Trophoblast cell (in vitro differentiated cells and primary cell): ENCODE measurements at regions not wholly inside any gene's neighbourhood (a gene's known extent, or its start where the extent isn't known, plus 50 kb on each side); places are given as distances from the start of the nearest gene placed in this dataset.

Experiments used
- DNase-seq, 2 donors: peaks; one replicate each; pipeline ENCODE4 v3.0.0-alpha.2; 2016
- H2AFZ ChIP-seq: 2 replicates; pipeline ENCODE4 v1.6.1; 2013; ENCODE audit warnings: low read length, moderate library complexity, mild to moderate bottlenecking; ENCODE audit not compliant: insufficient read depth, poor library complexity
- H2AK5ac ChIP-seq: 2 replicates; pipeline ENCODE4 v1.6.1; 2013; ENCODE audit warnings: mild to moderate bottlenecking, low read length
- H2BK120ac ChIP-seq: 2 replicates; pipeline ENCODE4 v1.6.1; 2013; ENCODE audit warnings: low read length, mild to moderate bottlenecking, moderate library complexity; ENCODE audit not compliant: insufficient read depth, poor library complexity
- H2BK12ac ChIP-seq: 2 replicates; pipeline ENCODE4 v1.6.1; 2013; ENCODE audit warnings: mild to moderate bottlenecking, low read length, moderate library complexity
- H2BK5ac ChIP-seq: 2 replicates; pipeline ENCODE4 v1.6.1; 2013; ENCODE audit warnings: low read length, low read depth, moderate library complexity, mild to moderate bottlenecking; ENCODE audit not compliant: poor library complexity
- H3K14ac ChIP-seq: 2 replicates; pipeline ENCODE4 v1.6.1; 2013; ENCODE audit warnings: mild to moderate bottlenecking, low read length
- H3K18ac ChIP-seq: 2 replicates; pipeline ENCODE4 v1.6.1; 2013; ENCODE audit warnings: mild to moderate bottlenecking, low read length
- H3K23ac ChIP-seq: 2 replicates; pipeline ENCODE4 v1.6.1; 2013; ENCODE audit warnings: low read length
- H3K27ac ChIP-seq: 2 replicates; pipeline ENCODE4 v1.5.1; 2013; ENCODE audit warnings: low read depth, mild to moderate bottlenecking, inconsistent platforms, low read length, moderate library complexity
- H3K27me3 ChIP-seq: 2 replicates; pipeline ENCODE4 v1.6.1; 2013; ENCODE audit warnings: inconsistent platforms, mild to moderate bottlenecking, low read length, moderate library complexity; ENCODE audit not compliant: insufficient read depth
- H3K36me3 ChIP-seq, 2 experiments: 1 replicate in 1 of 2; 2 replicates in 1 of 2; pipeline ENCODE4 v1.6.1; 2013; ENCODE audit warnings: low read length in 2 of 2, mild to moderate bottlenecking in 2 of 2, moderate library complexity in 1 of 2; ENCODE audit not compliant: insufficient read depth in 2 of 2, control insufficient read depth in 1 of 2
- H3K4ac ChIP-seq: 2 replicates; pipeline ENCODE4 v1.6.1; 2013; ENCODE audit warnings: low read depth, mild to moderate bottlenecking, low read length, moderate library complexity
- H3K4me1 ChIP-seq, 2 experiments: 1 replicate in 1 of 2; 2 replicates in 1 of 2; pipeline ENCODE4 v1.6.1; 2013; ENCODE audit warnings: low read length in 2 of 2, mild to moderate bottlenecking in 2 of 2, moderate library complexity in 1 of 2; ENCODE audit not compliant: insufficient read depth in 2 of 2, control insufficient read depth in 1 of 2
- H3K4me2 ChIP-seq: 2 replicates; pipeline ENCODE4 v1.6.1; 2013; ENCODE audit warnings: inconsistent platforms, mild to moderate bottlenecking, low read length, moderate library complexity
- H3K4me3 ChIP-seq: 2 replicates; pipeline ENCODE4 v1.5.1; 2013; ENCODE audit warnings: mild to moderate bottlenecking, low read depth, low read length, inconsistent platforms
- H3K79me1 ChIP-seq: one replicate; pipeline ENCODE4 v1.6.1; 2013; ENCODE audit warnings: low read length
- H3K79me2 ChIP-seq: 2 replicates; pipeline ENCODE4 v1.6.1; 2013; ENCODE audit warnings: low read length, mild to moderate bottlenecking; ENCODE audit not compliant: control insufficient read depth, insufficient read depth, poor library complexity
- H3K9ac ChIP-seq: 2 replicates; pipeline ENCODE4 v1.6.1; 2013; ENCODE audit warnings: mild to moderate bottlenecking, low read length
- H3K9me3 ChIP-seq: 2 replicates; pipeline ENCODE4 v1.6.1; 2013; ENCODE audit warnings: low read depth, mild to moderate bottlenecking, control low read depth, inconsistent platforms, low read length; ENCODE audit not compliant: insufficient read depth
- H4K12ac ChIP-seq: 2 replicates; pipeline ENCODE4 v1.6.1; 2013; ENCODE audit warnings: low read depth, mild to moderate bottlenecking, low read length, moderate library complexity
- H4K8ac ChIP-seq: 2 replicates; pipeline ENCODE4 v1.6.1; 2013; ENCODE audit warnings: low read depth, mild to moderate bottlenecking, low read length, moderate library complexity
- H4K91ac ChIP-seq: one replicate; pipeline ENCODE4 v1.6.1; 2013; ENCODE audit warnings: low read depth, mild to moderate bottlenecking, low read length, moderate library complexity
- WGBS: extraction: QIAGEN DNeasy Blood & Tissue Kit; methylation state at CpG from one replicate; pipeline ENCODE4 v1.1.7; 2013; ENCODE audit warnings: missing lambda C conversion rate; ENCODE audit not compliant: insufficient read length, insufficient coverage; ENCODE audit errors: extremely low coverage; 5-methylcytosine and 5-hydroxymethylcytosine counted together

GRCh38 chr2:59180111-59180510 is 939.0 kb upstream of the FANCL start:
- H3K9ac ChIP-seq = no peak overlapping the region
- no peak overlapping the region for H4K91ac ChIP-seq
- no peak overlapping the region for H3K4me3 ChIP-seq
- no peaks in the 10 kb centered on the region for H3K79me2 ChIP-seq
- H3K36me3 ChIP-seq = no peaks in the 10 kb centered on the region
- H3K23ac ChIP-seq = no peak overlapping the region
- DNase-seq = no peak
- WGBS = no CpG with 5 or more reads among the region's 6 CpGs
- no peaks in the 10 kb centered on the region for H3K9me3 ChIP-seq
- no peak overlapping the region for H3K4me2 ChIP-seq
- H2AFZ ChIP-seq = no peak overlapping the region
- no peak overlapping the region for H2BK120ac ChIP-seq
- no peak overlapping the region for H2BK12ac ChIP-seq
- no peak overlapping the region for H2AK5ac ChIP-seq
- no peak overlapping the region for H4K12ac ChIP-seq
- no peak overlapping the region for H3K18ac ChIP-seq
- H3K14ac ChIP-seq = no peak overlapping the region
- H3K27me3 ChIP-seq = no peaks in the 10 kb centered on the region
- no peaks in the 10 kb centered on the region for H3K79me1 ChIP-seq
- H3K4ac ChIP-seq = no peak overlapping the region
- H3K4me1 ChIP-seq = no peaks in the 10 kb centered on the region
- H3K27ac ChIP-seq = no peak overlapping the region
- H2BK5ac ChIP-seq = no peak overlapping the region
- no peak overlapping the region for H4K8ac ChIP-seq

DNA sequence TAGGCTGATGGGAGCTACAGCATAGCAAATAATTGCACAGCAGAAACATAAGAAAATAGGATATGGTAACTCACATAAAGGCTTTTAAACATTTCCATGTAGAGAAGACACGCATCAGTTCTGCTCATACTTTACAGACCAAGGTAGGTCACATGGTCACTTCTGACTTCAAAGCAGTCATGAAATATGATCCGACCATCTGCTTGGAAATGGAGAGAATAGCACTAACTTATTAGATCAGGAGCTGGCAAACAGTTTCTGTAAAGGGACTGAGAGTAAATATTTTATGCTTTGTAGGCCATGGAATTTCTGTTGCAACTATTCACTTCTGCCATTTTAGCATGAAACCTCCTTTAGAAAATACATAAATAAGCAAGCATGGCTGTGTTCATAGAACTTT is 936.6 kb upstream of the FANCL start:
- H2BK12ac ChIP-seq = no peak overlapping the region
- H4K12ac ChIP-seq = no peak overlapping the region
- H3K4me1 ChIP-seq = no peaks in the 10 kb centered on the region
- H3K23ac ChIP-seq = no peak overlapping the region
- H3K27ac ChIP-seq = no peak overlapping the region
- no peak overlapping the region for H2AK5ac ChIP-seq
- H3K14ac ChIP-seq = no peak overlapping the region
- no CpG with 5 or more reads among the region's 2 CpGs for WGBS
- no peak overlapping the region for H3K9ac ChIP-seq
- H3K79me1 ChIP-seq = no peaks in the 10 kb centered on the region
- DNase-seq = no peak
- no peaks in the 10 kb centered on the region for H3K27me3 ChIP-seq
- H3K4me2 ChIP-seq = no peak overlapping the region
- no peak overlapping the region for H2BK5ac ChIP-seq
- H3K18ac ChIP-seq = no peak overlapping the region
- H4K8ac ChIP-seq = no peak overlapping the region
- H4K91ac ChIP-seq = no peak overlapping the region
- no peak overlapping the region for H2AFZ ChIP-seq
- no peaks in the 10 kb centered on the region for H3K36me3 ChIP-seq
- no peak overlapping the region for H3K4me3 ChIP-seq
- H3K9me3 ChIP-seq = no peaks in the 10 kb centered on the region
- H3K79me2 ChIP-seq = no peaks in the 10 kb centered on the region
- H3K4ac ChIP-seq = no peak overlapping the region
- H2BK120ac ChIP-seq = no peak overlapping the region

DNA sequence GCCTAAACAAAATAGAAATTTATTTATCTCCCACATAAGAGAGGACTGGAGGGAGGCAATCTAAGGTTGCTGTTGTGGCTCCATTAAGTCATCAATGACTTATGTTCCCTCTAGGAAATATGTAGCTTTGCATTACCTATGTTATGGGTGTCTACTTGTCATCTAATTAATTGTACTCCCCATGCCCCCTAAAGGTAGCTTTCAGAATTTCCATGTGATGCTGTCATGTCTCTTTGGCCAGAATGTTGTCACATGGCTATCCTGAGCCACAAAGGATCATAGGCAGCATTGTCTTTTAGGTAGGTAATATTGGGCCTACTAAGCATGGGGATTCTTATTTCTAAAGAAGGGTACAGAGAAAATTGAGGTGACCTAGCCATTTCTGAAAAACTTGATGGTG is 935.6 kb upstream of the FANCL start:
- no peak overlapping the region for H2AK5ac ChIP-seq
- H3K9ac ChIP-seq = no peak overlapping the region
- H4K12ac ChIP-seq = no peak overlapping the region
- H3K79me2 ChIP-seq = no peaks in the 10 kb centered on the region
- H2BK5ac ChIP-seq = no peak overlapping the region
- H2AFZ ChIP-seq = no peak overlapping the region
- H3K4me1 ChIP-seq = no peaks in the 10 kb centered on the region
- no peak overlapping the region for H3K27ac ChIP-seq
- H3K23ac ChIP-seq = no peak overlapping the region
- no peak overlapping the region for H4K8ac ChIP-seq
- no peak overlapping the region for H3K4ac ChIP-seq
- H3K18ac ChIP-seq = no peak overlapping the region
- H3K27me3 ChIP-seq = no peaks in the 10 kb centered on the region
- H2BK12ac ChIP-seq = no peak overlapping the region
- no peaks in the 10 kb centered on the region for H3K36me3 ChIP-seq
- H3K14ac ChIP-seq = no peak overlapping the region
- no peak overlapping the region for H2BK120ac ChIP-seq
- no peak overlapping the region for H3K4me3 ChIP-seq
- DNase-seq = no peak
- H3K9me3 ChIP-seq = no peaks in the 10 kb centered on the region
- H4K91ac ChIP-seq = no peak overlapping the region
- no peaks in the 10 kb centered on the region for H3K79me1 ChIP-seq
- H3K4me2 ChIP-seq = no peak overlapping the region

DNA sequence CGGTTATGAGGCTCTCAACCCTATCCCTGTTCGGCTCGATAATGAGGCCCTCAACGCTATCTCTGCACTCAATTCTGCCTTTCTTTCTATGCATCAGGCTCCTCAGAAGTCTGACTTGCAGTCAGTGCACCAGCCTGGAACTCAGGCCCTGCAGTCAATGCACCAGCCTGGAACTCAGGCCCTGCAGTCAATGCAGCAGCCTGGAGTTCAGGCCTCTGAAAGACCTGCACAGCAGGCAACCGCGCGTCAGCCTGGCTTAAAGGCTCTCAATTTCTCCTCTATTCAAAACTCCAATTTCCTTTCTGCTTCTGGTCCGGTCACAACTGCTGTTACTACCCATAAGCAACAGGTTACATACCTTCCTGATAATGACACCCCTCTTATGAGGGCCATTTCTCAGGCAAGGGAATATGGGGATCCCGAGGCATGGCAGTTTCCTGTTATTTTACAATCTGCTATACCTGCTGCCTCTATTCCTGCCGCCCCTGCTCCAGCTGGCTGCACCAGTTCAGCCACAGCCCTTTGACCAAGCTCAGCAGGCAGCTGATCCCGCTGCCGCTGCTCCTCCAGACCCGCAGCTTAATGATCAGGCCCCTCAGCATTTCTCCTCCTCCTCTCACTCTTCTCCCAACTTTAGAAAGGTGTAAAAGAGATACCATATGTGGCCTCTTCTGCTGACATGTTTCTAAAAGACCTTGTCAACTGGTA is 933.6 kb upstream of the FANCL start:
- H2AFZ ChIP-seq = no peak overlapping the region
- H3K4me2 ChIP-seq = no peak overlapping the region
- no peak overlapping the region for H3K9ac ChIP-seq
- no peak overlapping the region for H3K4ac ChIP-seq
- H3K23ac ChIP-seq = no peak overlapping the region
- no CpG with 5 or more reads among the region's 13 CpGs for WGBS
- no peak overlapping the region for H4K8ac ChIP-seq
- DNase-seq = no peak
- H3K14ac ChIP-seq = no peak overlapping the region
- H3K9me3 ChIP-seq = no peaks in the 10 kb centered on the region
- H2AK5ac ChIP-seq = no peak overlapping the region
- no peaks in the 10 kb centered on the region for H3K4me1 ChIP-seq
- H4K12ac ChIP-seq = no peak overlapping the region
- H2BK120ac ChIP-seq = no peak overlapping the region
- no peak overlapping the region for H2BK5ac ChIP-seq
- no peaks in the 10 kb centered on the region for H3K79me1 ChIP-seq
- no peak overlapping the region for H3K18ac ChIP-seq
- H3K36me3 ChIP-seq = no peaks in the 10 kb centered on the region
- H3K27ac ChIP-seq = no peak overlapping the region
- H2BK12ac ChIP-seq = no peak overlapping the region
- no peak overlapping the region for H4K91ac ChIP-seq
- no peaks in the 10 kb centered on the region for H3K27me3 ChIP-seq
- H3K79me2 ChIP-seq = no peaks in the 10 kb centered on the region
- H3K4me3 ChIP-seq = peak overlapping the region; percentile 44
